IMR-90 (cell line): ENCODE measurements at regions not wholly inside any gene's neighbourhood (a gene's known extent, or its start where the extent isn't known, plus 50 kb on each side); places are given as distances from the start of the nearest gene placed in this dataset.

ENCODE experiments used
- ATAC-seq: fragments of 200-7000 bp; cut with Tn5 transposase; 2 replicates; pipeline ENCODE4 v1.9.1; 2020; ENCODE audit warnings: low read depth, mild to moderate bottlenecking, moderate library complexity
- BruUV-seq: library from RNA; stranded (reverse); fragments of 400-500 nt; replicated peaks from 2 replicates; lab custom pipeline; 2021; lab: Mats Ljungman, UMichigan
- CTCF ChIA-PET: fragments of 300-600 bp; formaldehyde crosslinking; extraction: SDS; loops from one replicate; lab custom pipeline; 2021; ENCODE audit warnings: antibody characterized with exemption; lab: Yijun Ruan, JAX
- POLR2A ChIA-PET: fragments of 300-600 bp; sonication (Branson Sonifier 250); formaldehyde crosslinking; loops from one replicate; lab custom pipeline; 2022; ENCODE audit warnings: antibody characterized with exemption; ENCODE audit not compliant: unreplicated experiment; lab: Charles Lee
- DNase-seq: peaks from one replicate; pipeline ENCODE4 v3.0.0; 2013
- H2AFZ ChIP-seq: replicated peaks from 2 replicates; pipeline ENCODE3; 2013; ENCODE audit warnings: low read length, mild to moderate bottlenecking; ENCODE audit not compliant: poor library complexity
- H2AK5ac ChIP-seq: 2 replicates; pipeline ENCODE4 v1.6.1; 2013; ENCODE audit warnings: low read depth, low read length, inconsistent platforms
- H2AK9ac ChIP-seq: replicated peaks from 2 replicates; pipeline ENCODE3; 2013; ENCODE audit warnings: mild to moderate bottlenecking, low read depth, low read length, moderate library complexity; ENCODE audit not compliant: poor library complexity
- H2BK120ac ChIP-seq: 2 replicates; pipeline ENCODE4 v1.6.1; 2013; ENCODE audit warnings: low read depth, low read length, inconsistent platforms
- H2BK15ac ChIP-seq: 3 replicates; pipeline ENCODE4 v1.6.1; 2013; ENCODE audit warnings: low read depth, low read length, inconsistent platforms
- H2BK20ac ChIP-seq: 2 replicates; pipeline ENCODE4 v1.6.1; 2013; ENCODE audit warnings: low read depth, mild to moderate bottlenecking, inconsistent platforms, low read length, moderate library complexity
- H2BK5ac ChIP-seq: 2 replicates; pipeline ENCODE4 v1.6.1; 2013; ENCODE audit warnings: mild to moderate bottlenecking, low read depth, low read length, inconsistent platforms; ENCODE audit not compliant: poor library complexity, severe bottlenecking
- H3K14ac ChIP-seq: replicated peaks from 2 replicates; pipeline ENCODE4 v1.6.1; 2013; ENCODE audit warnings: low read depth, low read length, inconsistent platforms
- H3K18ac ChIP-seq: 2 replicates; pipeline ENCODE4 v1.6.1; 2013; ENCODE audit warnings: low read depth, low read length, control low read depth
- H3K23ac ChIP-seq: 2 replicates; pipeline ENCODE4 v1.6.1; 2013; ENCODE audit warnings: low read depth, low read length, inconsistent platforms
- H3K27ac ChIP-seq: 2 replicates; pipeline ENCODE4 v1.5.1; 2013; ENCODE audit warnings: mild to moderate bottlenecking, control low read depth, low read length; ENCODE audit not compliant: insufficient read depth
- H3K27me3 ChIP-seq: 2 replicates; pipeline ENCODE4 v1.6.1; 2013; ENCODE audit warnings: low read length; ENCODE audit not compliant: control insufficient read depth, insufficient read depth
- H3K36me3 ChIP-seq: 2 replicates; pipeline ENCODE4 v1.6.1; 2013; ENCODE audit warnings: low read length, mixed read lengths; ENCODE audit not compliant: control insufficient read depth, insufficient read depth
- H3K4ac ChIP-seq: 2 replicates; pipeline ENCODE4 v1.6.1; 2013; ENCODE audit warnings: low read depth, low read length, inconsistent platforms
- H3K4me1 ChIP-seq: 2 replicates; pipeline ENCODE4 v1.6.1; 2013; ENCODE audit warnings: low read length, mixed read lengths; ENCODE audit not compliant: control insufficient read depth, insufficient read depth
- H3K4me2 ChIP-seq: 2 replicates; pipeline ENCODE4 v1.6.1; 2013; ENCODE audit warnings: low read depth, mild to moderate bottlenecking, control low read depth, low read length, moderate library complexity
- H3K4me3 ChIP-seq: 2 replicates; pipeline ENCODE4 v1.5.1; 2013; ENCODE audit warnings: low read depth, mild to moderate bottlenecking, control low read depth, low read length, moderate library complexity; ENCODE audit not compliant: insufficient read depth
- H3K56ac ChIP-seq: 2 replicates; pipeline ENCODE4 v1.6.1; 2013; ENCODE audit warnings: low read length, inconsistent platforms; ENCODE audit not compliant: insufficient read depth; ENCODE audit errors: extremely low read depth
- H3K79me1 ChIP-seq, 2 experiments: 2 replicates each; pipeline ENCODE4 v1.6.1; 2013; ENCODE audit warnings: low read length in 2 of 2, inconsistent platforms in 1 of 2, low read depth in 1 of 2
- H3K9ac ChIP-seq: 2 replicates; pipeline ENCODE4 v1.6.1; 2013; ENCODE audit warnings: low read depth, low read length, control low read depth
- H3K9me1 ChIP-seq: 2 replicates; pipeline ENCODE4 v1.6.1; 2013; ENCODE audit warnings: low read length, inconsistent platforms; ENCODE audit not compliant: insufficient read depth
- H3K9me3 ChIP-seq: 2 replicates; pipeline ENCODE4 v1.6.1; 2013; ENCODE audit warnings: low read length; ENCODE audit not compliant: control insufficient read depth, insufficient read depth
- H4K20me1 ChIP-seq: 2 replicates; pipeline ENCODE4 v1.6.1; 2013; ENCODE audit warnings: low read length, inconsistent platforms; ENCODE audit not compliant: insufficient read depth
- H4K5ac ChIP-seq: 2 replicates; pipeline ENCODE4 v1.6.1; 2013; ENCODE audit warnings: mild to moderate bottlenecking, low read depth, low read length, control low read depth
- H4K8ac ChIP-seq, 2 experiments: 2 replicates each; pipeline ENCODE4 v1.6.1; 2013; ENCODE audit warnings: low read depth in 2 of 2, low read length in 2 of 2, control low read depth in 1 of 2, inconsistent platforms in 1 of 2
- H4K91ac ChIP-seq: 2 replicates; pipeline ENCODE4 v1.6.1; 2013; ENCODE audit warnings: low read depth, low read length, inconsistent platforms; ENCODE audit not compliant: insufficient read depth
- CHD1 ChIP-seq: IDR thresholded peaks from 2 replicates; pipeline ENCODE4 v1.6.1; 2012; ENCODE audit warnings: low read depth, low read length, improper control_type of control experiment
- CTCF ChIP-seq: conservative IDR thresholded peaks from 2 replicates; pipeline ENCODE4 v1.5.1; 2012; ENCODE audit warnings: mild to moderate bottlenecking, low read depth, low read length, improper control_type of control experiment
- ELK1 ChIP-seq: fragments of 150-350 bp; IDR thresholded peaks from 2 replicates; pipeline ENCODE4 v1.6.1; 2016; ENCODE audit warnings: low read depth, mild to moderate bottlenecking, low read length, moderate library complexity, borderline replicate concordance
- FOS ChIP-seq: fragments of 150-350 bp; IDR thresholded peaks from 2 replicates; pipeline ENCODE4 v1.6.1; 2016; ENCODE audit warnings: low read depth, low read length
- MAFK ChIP-seq: IDR thresholded peaks from 2 replicates; pipeline ENCODE4 v1.6.1; 2012; ENCODE audit warnings: low read depth, low read length, improper control_type of control experiment
- MAZ ChIP-seq: IDR thresholded peaks from 2 replicates; pipeline ENCODE4 v1.6.1; 2012; ENCODE audit warnings: low read depth, mild to moderate bottlenecking, low read length, improper control_type of control experiment, moderate library complexity, borderline replicate concordance
- MXI1 ChIP-seq: IDR thresholded peaks from 2 replicates; pipeline ENCODE4 v1.6.1; 2012; ENCODE audit warnings: low read depth, mild to moderate bottlenecking, low read length, moderate library complexity, borderline replicate concordance
- NFE2L2 ChIP-seq: fragments of 150-350 bp; IDR thresholded peaks from 2 replicates; pipeline ENCODE4 v1.6.1; 2016; ENCODE audit warnings: low read depth, mild to moderate bottlenecking, low read length
- POLR2A ChIP-seq: IDR thresholded peaks from 2 replicates; pipeline ENCODE4 v1.6.1; 2012; ENCODE audit warnings: mild to moderate bottlenecking, low read depth, low read length
- RCOR1 ChIP-seq: IDR thresholded peaks from 2 replicates; pipeline ENCODE4 v1.6.1; 2012; ENCODE audit warnings: mild to moderate bottlenecking, low read length, improper control_type of control experiment; ENCODE audit not compliant: insufficient replicate concordance
- SMC3 ChIP-seq: fragments of 150-350 bp; IDR thresholded peaks from 2 replicates; pipeline ENCODE4 v1.6.1; 2016; ENCODE audit warnings: low read depth, mild to moderate bottlenecking, antibody characterized with exemption, low read length, moderate library complexity
- WGBS, 2 experiments: methylation state at CpG; one replicate each; pipeline versions ENCODE4 v1.1.5 to v1.1.7; 2013; ENCODE audit warnings: missing lambda C conversion rate in 2 of 2; ENCODE audit not compliant: insufficient read length in 1 of 2; ENCODE audit errors: extremely low coverage in 2 of 2; 5-methylcytosine and 5-hydroxymethylcytosine counted together
- dilution Hi-C: fragments of 300-500 bp; cut with HindIII; formaldehyde crosslinking; loops from one replicate; pipeline ENCODE4 v1.14.3; 2018; ENCODE audit warnings: low sequenced_read_pairs; ENCODE audit not compliant: unreplicated experiment
- in situ Hi-C: fragments of 300-500 bp; cut with MboI; formaldehyde crosslinking; loops from 3 replicates; pipeline ENCODE4 v1.14.3; 2019; ENCODE audit warnings: low sequenced_read_pairs, inconsistent platforms, mixed read lengths
- intact Hi-C: fragments of 100-400 bp; cut with micrococcal nuclease; formaldehyde crosslinking; loops from 2 replicates; pipeline ENCODE4 v1.10.0; 2022

- in situ Hi-C loops: no loop called here
Observed at GRCh38 chr5:42989190-42989589, 50.9 kb downstream of the ANXA2R start.

More at GRCh38 chr5:42989190-42989589, 50.9 kb downstream of the ANXA2R start:
- H4K8ac ChIP-seq: no peak overlapping the region
- no peak for TF ChIP-seq POLR2A
- no peak for TF ChIP-seq ELK1
- TF ChIP-seq FOS: no peak
- no peak for TF ChIP-seq NFE2L2
- no peak for TF ChIP-seq CHD1
- TF ChIP-seq SMC3: no peak
- no peak for TF ChIP-seq MXI1
- TF ChIP-seq MAFK: no peak
- TF ChIP-seq MAZ: no peak
- no peak for TF ChIP-seq RCOR1
- no peak for TF ChIP-seq CTCF
- peak overlapping the region; percentile 36; the same call in 1 of the 2 replicates for H2AK5ac ChIP-seq
- no peak overlapping the region for H2AFZ ChIP-seq
- no peak overlapping the region for H2BK20ac ChIP-seq
- peaks cover 27 to 56% of the 10 kb centered on the region in 2 experiments for H3K79me1 ChIP-seq
- ATAC-seq (no peak), DNase-seq (no peak)
- H4K5ac ChIP-seq: no peak overlapping the region
- H3K4ac ChIP-seq: no peak overlapping the region
- no peaks in the 10 kb centered on the region for H3K9me3 ChIP-seq
- no peak overlapping the region for H3K18ac ChIP-seq
- no peak overlapping the region for H3K14ac ChIP-seq
- intact Hi-C loops: no loop called here
- peak overlapping the region; percentile 5 for H2BK5ac ChIP-seq
- H3K9me1 ChIP-seq: peaks cover 7% of the 10 kb centered on the region; the same call in 1 of the 2 replicates
- H2BK15ac ChIP-seq: no peak overlapping the region
- no peak overlapping the region for H3K56ac ChIP-seq
- H3K23ac ChIP-seq: 0 out of 2 replicates have a peak overlapping the region, but pooled peaks have one; percentile 41
- ChIA-PET POLR2A (interaction anchor here (0.6 kb wide), 1 partner anchor 46 kb away, joined by 3 read pairs; no protein-coding TSS in a partner anchor), CTCF (interaction anchor here (0.6 kb wide), 1 partner anchor 77 kb away, joined by 3 read pairs; no protein-coding TSS in a partner anchor)
- no CpG with 5 or more reads among the region's 1 CpG for WGBS, 2 experiments
- dilution Hi-C loops: no loop called here
- no peak overlapping the region for H3K4me3 ChIP-seq
- peaks cover 5% of the 10 kb centered on the region; the same call in 1 of the 2 replicates for H3K4me1 ChIP-seq
- H3K9ac ChIP-seq: no peak overlapping the region
- no peaks in the 10 kb centered on the region for H4K20me1 ChIP-seq
- H3K27me3 ChIP-seq: no peaks in the 10 kb centered on the region
- no peak overlapping the region for H3K27ac ChIP-seq
- no TSS peak for BruUV-seq
- peak overlapping the region; percentile 60; the same call in 1 of the 2 replicates for H3K4me2 ChIP-seq
- H4K91ac ChIP-seq: no peak overlapping the region
- H2BK120ac ChIP-seq: 0 out of 2 replicates have a peak overlapping the region, but pooled peaks have one; percentile 8
- H3K36me3 ChIP-seq: no peaks in the 10 kb centered on the region
- H2AK9ac ChIP-seq: no peak overlapping the region
